ENCODE measurements at regions not wholly inside any gene's neighbourhood (a gene's known extent, or its start where the extent isn't known, plus 50 kb on each side); places are given as distances from the start of the nearest gene placed in this dataset.
"Not testable (repeated sequence)": the region's sequence is repeated elsewhere in the genome, so short reads cannot be mapped to it uniquely, and the experiment has no call there.

GRCh38 chr10:61262486-61263261 lies 190.5 kb downstream of the TMEM26 start:
- DNase-seq, result no peak

GRCh38 chr10:61257956-61258496 lies 195.2 kb downstream of the TMEM26 start:
- DNase-seq, result no peak

GRCh38 chr10:61257136-61257535 lies 196.0 kb downstream of the TMEM26 start:
- DNase-seq, result no peak

GRCh38 chr10:61252326-61252725 lies 200.9 kb downstream of the TMEM26 start:
- DNase-seq, result not testable (repeated sequence)

GRCh38 chr10:61251089-61251488 lies 202.1 kb downstream of the TMEM26 start:
- DNase-seq, result no peak

- DNase-seq, result no peak
Observed at GRCh38 chr10:61250131-61250530, 203.1 kb downstream of the TMEM26 start.

GRCh38 chr10:61248013-61248412 lies 205.2 kb downstream of the TMEM26 start:
- DNase-seq, result no peak

GRCh38 chr10:61244261-61244775 lies 208.9 kb downstream of the TMEM26 start:
- no peak for DNase-seq

GRCh38 chr10:61232780-61233179 lies 220.4 kb downstream of the TMEM26 start:
- no peak for DNase-seq

- no peak for DNase-seq
Observed at GRCh38 chr10:61225939-61226338, 227.2 kb downstream of the TMEM26 start.

GRCh38 chr10:61223576-61223975 lies 229.6 kb downstream of the TMEM26 start:
- DNase-seq, result no peak

GRCh38 chr10:61219696-61220095 lies 233.5 kb downstream of the TMEM26 start:
- DNase-seq, result no peak

- no peak for DNase-seq
Observed at GRCh38 chr10:61217851-61218565, 235.2 kb downstream of the TMEM26 start.

- no peak for DNase-seq
Observed at GRCh38 chr10:61215246-61215645, 237.9 kb downstream of the TMEM26 start.

- no peak for DNase-seq
Observed at GRCh38 chr10:61211468-61211867, 241.7 kb downstream of the TMEM26 start.

GRCh38 chr10:61197057-61197456 lies 253.1 kb upstream of the RHOBTB1 start:
- no peak for DNase-seq

- no peak for DNase-seq
Observed at GRCh38 chr10:61195211-61195610, 251.2 kb upstream of the RHOBTB1 start.

GRCh38 chr10:61192589-61192988 lies 248.6 kb upstream of the RHOBTB1 start:
- DNase-seq, result not testable (repeated sequence)

- DNase-seq, result no peak
Observed at GRCh38 chr10:61192042-61192441, 248.1 kb upstream of the RHOBTB1 start.

GRCh38 chr10:61189912-61190311 lies 245.9 kb upstream of the RHOBTB1 start:
- DNase-seq, result no peak

- no peak for DNase-seq
Observed at GRCh38 chr10:61188691-61189090, 244.7 kb upstream of the RHOBTB1 start.

- DNase-seq, result no peak
Observed at GRCh38 chr10:61188101-61188500, 244.1 kb upstream of the RHOBTB1 start.

GRCh38 chr10:61187601-61188000 lies 243.6 kb upstream of the RHOBTB1 start:
- DNase-seq, result no peak

- no peak for DNase-seq
Observed at GRCh38 chr10:61186408-61186807, 242.4 kb upstream of the RHOBTB1 start.
